HS-27A (cell line): ENCODE measurements at regions not wholly inside any gene's neighbourhood (a gene's known extent, or its start where the extent isn't known, plus 50 kb on each side); places are given as distances from the start of the nearest gene placed in this dataset.
"Not testable (repeated sequence)": the region's sequence is repeated elsewhere in the genome, so short reads cannot be mapped to it uniquely, and the experiment has no call there.

Experiments used
- DNase-seq: peaks from one replicate; pipeline ENCODE4 v3.0.0-alpha.2; 2012; ENCODE audit warnings: low read depth, missing footprints

- DNase-seq: no peak
These were observed 372.2 kb downstream of the NFIB start for GRCh38 chr9:13941714-13942113.

- no peak for DNase-seq
These were observed 374.0 kb downstream of the NFIB start for GRCh38 chr9:13939701-13940490.

GRCh38 chr9:13939134-13939533 is 374.8 kb downstream of the NFIB start:
- no peak for DNase-seq

- DNase-seq: no peak
These were observed 379.5 kb downstream of the NFIB start for GRCh38 chr9:13934416-13934815.

GRCh38 chr9:13933268-13933656 is 380.7 kb downstream of the NFIB start:
- no peak for DNase-seq

GRCh38 chr9:13932528-13933267 is 381.2 kb downstream of the NFIB start:
- no peak for DNase-seq

GRCh38 chr9:13929013-13929412 is 384.9 kb downstream of the NFIB start:
- DNase-seq: no peak

- no peak for DNase-seq
These were observed 390.6 kb downstream of the NFIB start for GRCh38 chr9:13923381-13923780.

GRCh38 chr9:13920557-13920956 is 393.4 kb downstream of the NFIB start:
- DNase-seq: no peak

GRCh38 chr9:13919401-13919800 is 394.5 kb downstream of the NFIB start:
- DNase-seq: no peak

GRCh38 chr9:13917534-13917933 is 396.4 kb downstream of the NFIB start:
- DNase-seq: no peak

GRCh38 chr9:13915591-13916301 is 398.2 kb downstream of the NFIB start:
- no peak for DNase-seq

GRCh38 chr9:13915131-13915530 is 398.8 kb downstream of the NFIB start:
- DNase-seq: no peak

GRCh38 chr9:13911473-13911872 is 402.5 kb downstream of the NFIB start:
- DNase-seq: no peak

- DNase-seq: not testable (repeated sequence)
These were observed 406.1 kb downstream of the NFIB start for GRCh38 chr9:13907842-13908241.

- DNase-seq: no peak
These were observed 409.2 kb downstream of the NFIB start for GRCh38 chr9:13904746-13905145.

- DNase-seq: no peak
These were observed 409.6 kb downstream of the NFIB start for GRCh38 chr9:13904311-13904710.

GRCh38 chr9:13902286-13903066 is 411.5 kb downstream of the NFIB start:
- DNase-seq: no peak

GRCh38 chr9:13901176-13901575 is 412.8 kb downstream of the NFIB start:
- no peak for DNase-seq

GRCh38 chr9:13900449-13900848 is 413.5 kb downstream of the NFIB start:
- DNase-seq: no peak

- DNase-seq: no peak
These were observed 414.0 kb downstream of the NFIB start for GRCh38 chr9:13899924-13900323.

GRCh38 chr9:13898957-13899356 is 415.0 kb downstream of the NFIB start:
- no peak for DNase-seq
